K562 (cell line): ENCODE measurements at regions not wholly inside any gene's neighbourhood (a gene's known extent, or its start where the extent isn't known, plus 50 kb on each side); places are given as distances from the start of the nearest gene placed in this dataset.

Source experiments
- ASH1L ChIP-seq: fragments of 450-650 bp; IDR thresholded peaks from 2 replicates; pipeline ENCODE4 v1.6.1; 2018; ENCODE audit warnings: borderline replicate concordance, mild to moderate bottlenecking, low read depth; ENCODE audit not compliant: partially characterized antibody
- ATF1 ChIP-seq, 2 experiments: fragments of 450-650 bp in 1 of 2; IDR thresholded peaks; 2 replicates each; pipeline ENCODE4 v1.6.1; 2016; ENCODE audit warnings: missing compliant biosample characterization in 1 of 2, missing genetic modification characterization in 1 of 2
- CC2D1A ChIP-seq: fragments of 450-650 bp; IDR thresholded peaks from 2 replicates; pipeline ENCODE4 v1.6.1; 2017; ENCODE audit warnings: mild to moderate bottlenecking
- HBP1 ChIP-seq: fragments of 450-650 bp; formaldehyde crosslinking; IDR thresholded peaks from 2 replicates; pipeline ENCODE4 v1.4.0; 2022; ENCODE audit warnings: missing genetic modification characterization
- MCM5 ChIP-seq: fragments of 450-650 bp; IDR thresholded peaks from 2 replicates; pipeline ENCODE4 v1.6.1; 2016; ENCODE audit warnings: low read depth
- REST ChIP-seq, 2 experiments: fragments of 450-650 bp; formaldehyde crosslinking in 1 of 2; IDR thresholded peaks; 2 replicates each; pipeline versions ENCODE4 v1.4.0 to v1.6.1; 2014 to 2020; ENCODE audit warnings: mild to moderate bottlenecking in 2 of 2, borderline replicate concordance in 1 of 2, low read depth in 1 of 2
- SP1 ChIP-seq: sonication (generic); formaldehyde crosslinking; IDR thresholded peaks from 2 replicates; pipeline ENCODE4 v1.8.1; 2022; ENCODE audit warnings: mild to moderate bottlenecking, missing genetic modification reagents
- TGIF2 ChIP-seq: sonication (generic); formaldehyde crosslinking; IDR thresholded peaks from 2 replicates; pipeline ENCODE4 v1.8.1; 2022; ENCODE audit warnings: mild to moderate bottlenecking, missing genetic modification reagents, moderate library complexity
- TRIM24 ChIP-seq, 2 experiments: fragments of 450-650 bp; IDR thresholded peaks; 2 replicates each; pipeline ENCODE4 v1.6.1; 2016

DNA sequence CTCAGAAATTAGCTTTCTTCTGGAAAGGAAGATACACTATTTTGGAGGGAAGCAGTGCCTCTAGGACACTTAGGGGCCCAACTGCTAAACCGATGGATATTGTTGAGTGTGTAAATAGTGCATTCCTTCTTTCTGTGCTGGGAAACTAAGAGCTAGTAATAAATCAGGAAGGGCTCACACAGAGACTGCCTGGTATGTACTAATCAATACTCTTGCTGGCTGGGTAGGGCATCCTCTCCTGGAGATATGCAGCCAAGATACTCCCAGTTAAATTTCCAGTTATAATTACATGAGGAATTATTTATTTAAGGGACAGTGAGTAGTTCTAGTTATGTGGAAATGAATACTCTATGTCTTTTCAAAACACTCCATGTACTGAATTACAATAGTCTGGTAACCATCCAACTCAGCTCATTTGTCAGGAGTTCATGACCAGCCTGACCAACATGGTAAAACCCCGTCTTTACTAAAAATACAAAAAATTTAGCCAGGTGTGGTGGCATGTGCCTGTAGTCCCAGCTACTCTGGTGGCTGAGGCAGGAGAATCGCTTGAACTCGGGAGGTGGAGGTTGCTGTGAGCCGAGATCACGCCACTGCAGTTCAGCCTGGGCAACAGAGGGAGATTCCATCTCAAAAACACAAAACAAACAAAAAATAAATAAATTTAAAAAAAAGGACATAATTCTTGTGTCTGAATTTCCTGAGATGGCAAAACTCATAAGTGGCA is 100.0 kb downstream of the OR2B2 start (continued):
- peak; percentile 46; the same call in 1 of the 2 replicates for TF ChIP-seq SP1 (CRISPR knock-in tag)
- TF ChIP-seq ASH1L, result no peak
- no peak for TF ChIP-seq HBP1 (CRISPR knock-in tag)
- no peak for TF ChIP-seq MCM5
- no peak for TF ChIP-seq CC2D1A
- no peak for TF ChIP-seq ATF1 (CRISPR knock-in tag; IDR thresholded peaks at IDR 0.05)
- TF ChIP-seq ATF1 (tag; IDR thresholded peaks at IDR 0.05), result no peak
- no peak for TF ChIP-seq REST (IDR thresholded peaks at IDR 0.05; ENCODE audit: borderline replicate concordance)
- TF ChIP-seq REST (CRISPR knock-in tag; IDR thresholded peaks at IDR 0.05; ENCODE audit: low read depth), result no peak
- TF ChIP-seq TGIF2 (CRISPR knock-in tag), result no peak
- TF ChIP-seq TRIM24 (IDR thresholded peaks at IDR 0.05), result no peak
- TF ChIP-seq, all 486 proteins: peak for 39
